NT2/D1 (cell line): ENCODE measurements at regions not wholly inside any gene's neighbourhood (a gene's known extent, or its start where the extent isn't known, plus 50 kb on each side); places are given as distances from the start of the nearest gene placed in this dataset.

Source experiments
- SUZ12 ChIP-seq: IDR thresholded peaks from 2 replicates; pipeline ENCODE4 v1.6.1; 2011; ENCODE audit not compliant: insufficient read length, insufficient read depth; ENCODE audit errors: extremely low read depth
- YY1 ChIP-seq: IDR thresholded peaks from 2 replicates; pipeline ENCODE4 v1.6.1; 2011; ENCODE audit not compliant: insufficient read length, insufficient read depth
- ZNF274 ChIP-seq: IDR thresholded peaks from 2 replicates; pipeline ENCODE4 v1.6.1; 2011; ENCODE audit warnings: mild to moderate bottlenecking, low read depth, low read length

- TF ChIP-seq YY1 (no peak), ZNF274 (no peak), SUZ12 (no peak)
Measured at GRCh38 chr1:57910305-57910704, 486.4 kb upstream of the DAB1 start.
